RWPE1 (cell line): ENCODE measurements at regions not wholly inside any gene's neighbourhood (a gene's known extent, or its start where the extent isn't known, plus 50 kb on each side); places are given as distances from the start of the nearest gene placed in this dataset.

Source experiments
- CTCF ChIA-PET: fragments of 350-600 bp; sonication (Branson Sonifier 250); formaldehyde crosslinking; extraction: SDS; loops from one replicate; lab custom pipeline; 2021; lab: Yijun Ruan, JAX
- POLR2A ChIA-PET: fragments of 400-600 bp; formaldehyde crosslinking; extraction: SDS; loops from one replicate; lab custom pipeline; 2020; ENCODE audit warnings: antibody characterized with exemption; ENCODE audit not compliant: low non-redundant PET; lab: Yijun Ruan, JAX
- DNase-seq: peaks from one replicate; pipeline ENCODE4 v3.0.0; 2012; ENCODE audit warnings: low spot score
- H3K27ac ChIP-seq: fragments of 450-650 bp; 2 replicates; pipeline ENCODE4 v1.5.1; 2017
- TF ChIP-seq, protein P1 (sequence below): fragments of 450-650 bp; conservative IDR thresholded peaks from 2 replicates; pipeline ENCODE4 v1.5.1; 2017; ENCODE audit warnings: low read depth, mild to moderate bottlenecking

DNA sequence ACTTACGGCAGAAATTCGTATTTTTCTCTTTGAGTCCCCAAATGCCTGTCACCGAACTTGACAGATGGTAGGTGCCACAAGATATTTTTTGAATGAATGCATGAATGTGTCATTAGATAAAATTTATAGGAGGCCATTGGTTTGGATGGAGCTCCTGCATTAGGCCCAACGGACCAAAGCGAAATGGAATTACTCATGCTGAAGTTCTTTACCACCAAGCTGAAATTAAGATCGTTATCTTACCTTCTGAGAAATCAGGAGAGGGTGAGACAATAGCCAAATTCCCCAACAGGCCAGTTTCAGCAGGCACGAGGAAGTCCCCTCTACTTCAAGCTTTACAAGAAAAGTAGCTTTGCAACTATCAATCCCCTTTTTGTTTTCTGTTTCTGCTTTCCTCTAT is 452.5 kb upstream of the ARGLU1 start:
- CTCF ChIA-PET = no interaction called here
- TF ChIP-seq, protein P1, sequence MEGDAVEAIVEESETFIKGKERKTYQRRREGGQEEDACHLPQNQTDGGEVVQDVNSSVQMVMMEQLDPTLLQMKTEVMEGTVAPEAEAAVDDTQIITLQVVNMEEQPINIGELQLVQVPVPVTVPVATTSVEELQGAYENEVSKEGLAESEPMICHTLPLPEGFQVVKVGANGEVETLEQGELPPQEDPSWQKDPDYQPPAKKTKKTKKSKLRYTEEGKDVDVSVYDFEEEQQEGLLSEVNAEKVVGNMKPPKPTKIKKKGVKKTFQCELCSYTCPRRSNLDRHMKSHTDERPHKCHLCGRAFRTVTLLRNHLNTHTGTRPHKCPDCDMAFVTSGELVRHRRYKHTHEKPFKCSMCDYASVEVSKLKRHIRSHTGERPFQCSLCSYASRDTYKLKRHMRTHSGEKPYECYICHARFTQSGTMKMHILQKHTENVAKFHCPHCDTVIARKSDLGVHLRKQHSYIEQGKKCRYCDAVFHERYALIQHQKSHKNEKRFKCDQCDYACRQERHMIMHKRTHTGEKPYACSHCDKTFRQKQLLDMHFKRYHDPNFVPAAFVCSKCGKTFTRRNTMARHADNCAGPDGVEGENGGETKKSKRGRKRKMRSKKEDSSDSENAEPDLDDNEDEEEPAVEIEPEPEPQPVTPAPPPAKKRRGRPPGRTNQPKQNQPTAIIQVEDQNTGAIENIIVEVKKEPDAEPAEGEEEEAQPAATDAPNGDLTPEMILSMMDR = no peak
- POLR2A ChIA-PET = no interaction called here
- DNase-seq = no peak
- no peak overlapping the region for H3K27ac ChIP-seq

DNA sequence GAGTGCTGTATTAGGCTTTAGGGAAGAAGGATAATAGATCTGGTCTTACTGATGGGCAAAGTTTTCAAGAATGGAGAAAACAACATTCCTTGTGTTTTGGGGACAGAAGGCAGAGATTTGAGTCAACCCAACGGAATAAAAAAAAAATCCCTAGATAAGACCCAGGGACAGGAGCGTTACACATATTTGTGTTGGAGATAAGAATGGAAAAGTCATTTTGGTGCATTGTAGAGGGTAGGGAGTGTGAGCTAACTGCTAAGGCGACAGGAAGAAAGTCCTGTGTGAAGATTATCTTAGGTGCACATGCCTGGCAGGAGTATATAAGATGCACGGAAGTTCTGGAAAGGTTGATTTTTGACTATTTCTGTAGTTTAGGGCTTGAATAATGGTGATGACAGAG is 450.3 kb upstream of the ARGLU1 start:
- TF ChIP-seq, protein P1 = no peak
- CTCF ChIA-PET = no interaction called here
- no peak for DNase-seq
- POLR2A ChIA-PET = no interaction called here
- no peak overlapping the region for H3K27ac ChIP-seq

DNA sequence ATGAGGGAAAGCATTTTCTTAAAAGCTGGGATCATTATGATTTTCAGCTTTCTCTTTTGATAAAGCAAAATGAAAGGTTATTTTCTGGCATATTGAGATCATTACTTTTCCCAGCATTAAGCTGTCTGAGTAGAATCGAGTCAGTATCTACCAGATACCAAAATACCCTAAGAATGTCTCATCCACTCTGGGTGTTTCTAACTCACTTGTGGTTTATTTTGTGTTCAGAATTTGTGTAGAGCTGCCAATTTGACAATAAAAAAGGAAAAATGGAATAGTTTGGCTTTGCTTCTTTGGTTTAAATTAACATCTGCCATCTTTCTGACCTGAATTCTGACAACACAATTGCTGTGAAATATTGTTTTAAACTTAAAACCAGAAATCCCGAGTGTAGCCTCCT is 438.7 kb upstream of the ARGLU1 start:
- no peak overlapping the region for H3K27ac ChIP-seq
- no peak for DNase-seq
- ChIA-PET POLR2A (no interaction called here), CTCF (no interaction called here)
- TF ChIP-seq, protein P1 = no peak

DNA sequence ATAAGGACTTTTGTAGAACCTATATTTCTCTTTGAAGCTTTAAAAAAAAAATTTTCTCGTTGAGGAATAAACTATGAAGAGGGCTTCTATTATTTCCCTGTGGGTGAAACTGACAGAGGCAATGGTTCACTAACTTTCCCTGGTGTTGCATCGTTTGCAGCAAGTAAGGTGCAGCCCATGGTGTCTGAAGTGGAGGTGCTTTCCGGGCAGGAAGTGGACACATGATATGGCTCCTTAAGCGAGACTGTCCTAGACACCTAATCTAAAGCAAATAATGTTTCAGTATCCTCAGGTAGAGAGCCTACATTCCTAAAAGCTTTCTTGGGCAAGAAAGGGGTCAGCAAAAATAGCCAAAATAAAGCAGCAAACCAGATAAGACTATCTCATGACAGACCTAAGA is 437.6 kb upstream of the ARGLU1 start:
- DNase-seq = no peak
- ChIA-PET CTCF (no interaction called here), POLR2A (no interaction called here)
- TF ChIP-seq, protein P1 = no peak
- H3K27ac ChIP-seq = no peak overlapping the region

DNA sequence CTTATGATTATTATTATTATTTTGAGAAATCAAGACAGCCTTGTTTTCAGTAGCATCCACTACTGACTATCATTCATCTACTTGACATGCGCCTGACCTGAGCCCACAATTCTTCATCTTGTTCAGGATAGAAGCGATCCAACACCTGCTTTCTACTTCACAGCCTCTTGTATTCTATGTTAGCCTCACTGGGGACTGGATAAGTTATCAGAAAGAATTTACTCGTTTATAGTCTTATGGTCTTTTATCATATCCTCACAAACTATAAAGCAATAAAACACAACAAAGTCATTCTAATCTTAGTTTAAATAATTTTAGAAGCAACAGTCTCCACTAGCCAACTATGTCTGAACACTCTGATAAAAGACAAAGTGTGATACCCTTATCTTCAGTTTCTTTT is 436.0 kb upstream of the ARGLU1 start:
- TF ChIP-seq, protein P1 = no peak
- H3K27ac ChIP-seq = no peak overlapping the region
- CTCF ChIA-PET = no interaction called here
- POLR2A ChIA-PET = no interaction called here
- DNase-seq = no peak

DNA sequence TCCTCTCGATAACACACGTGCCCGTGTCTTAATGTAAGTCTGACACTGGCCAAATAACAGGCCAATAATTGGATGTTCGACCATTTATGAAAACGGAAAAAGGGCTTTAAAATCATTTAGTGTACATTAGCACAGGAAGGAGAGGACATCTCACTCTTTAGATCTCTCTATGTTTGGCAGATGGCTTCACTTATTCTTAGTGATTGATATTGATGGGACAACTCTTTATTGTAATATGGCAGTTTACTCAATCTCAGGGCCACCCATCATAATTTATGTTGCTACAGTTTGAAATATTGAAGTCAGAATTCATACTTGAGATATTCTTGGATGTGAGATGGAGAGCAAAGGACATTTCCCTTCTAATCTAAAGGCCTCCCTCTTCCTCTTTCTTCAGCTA is 430.7 kb upstream of the ARGLU1 start:
- TF ChIP-seq, protein P1 = no peak
- CTCF ChIA-PET = no interaction called here
- no peak for DNase-seq
- H3K27ac ChIP-seq = no peak overlapping the region
- POLR2A ChIA-PET = no interaction called here

DNA sequence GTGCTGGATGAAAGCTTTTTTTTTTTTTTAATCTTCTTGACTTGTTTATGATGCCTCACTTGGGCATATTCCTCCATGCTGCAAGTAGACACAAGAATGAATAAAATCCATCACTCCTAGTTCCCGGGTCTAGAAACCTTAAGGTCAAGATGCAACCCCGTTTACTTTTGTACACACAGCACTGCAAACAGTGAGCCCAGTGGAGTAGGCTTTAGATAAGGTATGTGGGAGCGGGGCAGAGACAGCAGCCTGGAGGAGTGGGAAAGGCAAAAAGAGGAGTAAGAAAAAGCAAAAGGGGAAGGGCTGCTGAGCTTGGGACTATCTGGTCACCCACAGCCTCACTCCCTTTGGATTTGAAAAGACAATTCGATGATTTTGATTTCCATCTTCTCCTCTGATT is 429.8 kb upstream of the ARGLU1 start:
- ChIA-PET CTCF (no interaction called here), POLR2A (interaction anchor here (0.7 kb wide), 1 partner anchor 15 kb away, joined by 3 read pairs; no protein-coding TSS in a partner anchor)
- no peak for DNase-seq
- no peak overlapping the region for H3K27ac ChIP-seq
- TF ChIP-seq, protein P1 = no peak
